Cerebellar cortex (tissue), 1 donor: ENCODE measurements at regions not wholly inside any gene's neighbourhood (a gene's known extent, or its start where the extent isn't known, plus 50 kb on each side); places are given as distances from the start of the nearest gene placed in this dataset.

Experiments used
- DNase-seq: peaks from one replicate; pipeline ENCODE4 v3.0.0-alpha.2; 2015; ENCODE audit warnings: low spot score

DNA sequence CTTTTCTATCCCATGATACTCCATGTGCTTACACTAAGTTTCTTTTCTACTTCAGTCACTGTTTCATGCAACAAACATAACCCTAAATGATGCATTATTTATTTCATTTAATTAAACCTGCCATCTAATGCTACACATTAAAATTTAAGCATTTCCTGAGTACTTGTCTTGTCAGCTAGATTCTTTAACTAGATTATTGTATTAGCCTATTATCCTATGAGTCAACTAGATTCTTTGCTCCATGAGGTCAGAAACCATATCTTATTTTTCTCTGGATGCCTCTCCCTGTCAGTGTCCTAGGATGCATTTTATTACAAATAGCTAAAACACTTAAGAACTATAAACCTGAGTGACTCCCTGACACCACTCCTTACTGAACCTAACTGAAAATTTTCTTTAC, 652.4 kb downstream of the SLC4A3 start:
- no peak for DNase-seq

DNA sequence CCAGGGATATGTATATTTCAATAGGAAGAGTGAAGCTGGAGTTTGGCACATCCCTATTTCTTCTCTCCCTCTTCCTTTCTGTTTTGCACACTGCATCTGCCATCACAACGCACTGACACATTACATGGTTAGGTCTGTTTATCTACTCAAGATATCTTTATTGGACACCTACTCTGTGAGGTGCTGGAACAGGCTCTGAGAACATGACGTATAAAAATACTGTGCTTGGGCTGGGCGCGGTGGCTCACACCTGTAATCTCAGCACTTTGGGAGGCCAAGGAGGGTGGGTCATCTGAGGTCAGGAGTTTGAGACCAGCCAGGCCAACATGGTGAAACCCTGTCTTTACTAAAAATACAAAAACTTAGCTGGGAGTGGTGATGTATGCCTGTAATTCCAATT, 653.3 kb downstream of the SLC4A3 start:
- DNase-seq, result no peak

DNA sequence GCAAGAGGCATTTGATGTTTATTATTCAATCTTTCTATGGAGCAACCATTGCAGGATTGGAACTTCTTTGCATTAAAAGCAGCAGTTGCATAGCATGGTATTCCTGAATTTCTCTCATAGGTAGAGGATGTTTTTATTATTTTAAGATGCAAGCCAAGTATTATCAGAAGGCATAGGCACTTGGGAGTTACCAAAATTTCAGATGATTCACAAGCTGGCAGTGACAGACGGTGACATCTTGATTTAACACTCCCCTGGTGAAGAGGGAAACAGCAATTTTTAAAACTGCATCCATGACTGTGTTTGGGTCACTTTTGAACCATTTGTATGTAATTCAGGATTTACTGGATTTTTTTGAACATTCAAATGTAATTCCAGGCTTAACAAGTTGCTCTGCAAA, 654.3 kb downstream of the SLC4A3 start:
- DNase-seq, result no peak

DNA sequence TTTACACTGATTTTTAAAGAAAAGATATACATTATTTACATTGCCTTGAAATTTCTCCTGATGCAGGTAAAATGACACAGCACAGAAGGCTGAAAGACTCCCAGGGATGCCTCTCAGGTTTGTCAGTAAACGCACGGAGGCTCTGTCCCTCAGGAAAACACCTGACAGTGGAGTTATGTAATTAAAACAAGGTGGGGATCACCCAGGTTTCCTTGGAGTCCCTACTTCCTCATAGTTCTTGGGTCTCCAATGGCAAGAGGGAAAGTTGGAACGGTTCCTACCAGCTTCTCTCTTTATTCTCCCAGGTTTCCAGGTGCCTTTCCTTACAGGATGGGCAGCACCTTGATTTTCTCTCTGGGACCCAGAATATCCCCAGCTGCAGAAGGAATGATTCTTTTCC, 654.8 kb downstream of the SLC4A3 start:
- DNase-seq, result no peak

DNA sequence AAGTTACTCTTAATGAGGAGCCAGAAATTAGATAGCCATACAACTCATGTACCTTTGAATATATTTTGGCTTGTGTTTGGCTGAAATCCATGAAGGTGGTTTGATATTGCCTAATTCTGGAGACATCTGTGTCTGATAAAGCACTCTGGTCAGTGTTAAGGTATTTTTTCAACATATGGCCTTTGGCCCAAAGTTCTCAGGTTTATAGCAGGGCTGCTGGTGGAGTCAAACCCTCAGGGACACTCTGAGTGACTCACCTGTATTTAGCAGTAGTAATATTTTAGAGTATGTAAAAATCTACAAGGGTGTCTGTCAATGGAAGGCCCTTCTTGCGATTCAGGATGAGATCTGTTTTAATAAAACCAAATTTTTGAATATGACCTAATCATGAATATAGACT, 666.5 kb downstream of the SLC4A3 start:
- DNase-seq, result no peak

DNA sequence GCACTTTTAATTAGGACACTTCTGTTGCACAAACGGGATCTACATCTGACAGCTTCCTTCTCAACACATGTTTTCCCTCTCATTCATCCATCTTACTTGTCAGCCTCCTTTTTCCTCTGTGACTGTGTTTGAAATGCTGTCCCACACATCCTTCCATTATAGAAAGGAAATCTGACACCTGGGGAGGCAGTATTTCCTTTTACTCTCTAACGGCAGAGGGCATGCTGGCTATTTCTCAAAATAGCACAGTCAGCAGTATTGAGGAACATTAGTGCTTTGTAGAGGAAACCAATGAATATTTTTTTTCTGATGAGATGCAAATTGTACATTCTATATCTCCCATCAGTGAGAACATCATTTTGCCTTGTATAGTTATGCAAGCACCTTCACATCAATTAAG, 668.7 kb downstream of the SLC4A3 start:
- no peak for DNase-seq

DNA sequence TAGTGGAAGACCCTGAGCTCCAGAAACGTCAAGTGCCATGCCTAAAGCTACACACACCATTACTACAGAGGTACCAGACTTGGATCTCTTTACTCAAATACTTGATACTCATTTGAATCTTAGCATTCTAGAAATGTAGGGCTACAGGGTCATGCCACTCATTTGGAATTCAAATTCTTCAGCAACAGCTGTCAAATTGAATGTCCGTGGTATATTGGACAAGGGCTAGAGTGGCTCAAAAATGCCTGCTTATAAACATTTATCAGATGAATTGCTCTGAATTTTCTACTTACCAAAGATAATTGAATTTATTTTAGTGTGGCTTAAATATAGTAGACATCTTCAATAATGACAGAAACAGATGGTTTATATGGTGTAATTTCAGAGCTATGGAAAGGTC, 669.7 kb downstream of the SLC4A3 start:
- DNase-seq, result no peak

DNA sequence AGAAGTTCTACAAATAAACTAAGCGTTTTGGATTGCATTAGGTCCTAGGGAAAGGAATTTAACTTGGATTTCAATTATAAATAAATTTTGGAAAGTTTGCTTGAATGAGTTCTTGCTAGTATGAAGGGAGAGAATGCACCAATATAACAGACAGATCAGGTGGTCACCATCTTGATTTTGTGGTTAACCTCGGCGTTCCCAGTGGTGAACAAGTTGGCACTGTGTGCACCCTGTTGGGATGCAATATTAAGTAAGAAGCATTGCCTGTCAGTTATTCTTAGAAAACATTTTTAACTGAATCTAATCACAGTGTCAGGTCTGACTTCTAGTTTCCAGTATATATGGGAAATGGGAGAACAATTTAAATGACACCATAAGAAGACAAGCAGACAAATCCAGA, 673.4 kb downstream of the SLC4A3 start:
- no peak for DNase-seq

DNA sequence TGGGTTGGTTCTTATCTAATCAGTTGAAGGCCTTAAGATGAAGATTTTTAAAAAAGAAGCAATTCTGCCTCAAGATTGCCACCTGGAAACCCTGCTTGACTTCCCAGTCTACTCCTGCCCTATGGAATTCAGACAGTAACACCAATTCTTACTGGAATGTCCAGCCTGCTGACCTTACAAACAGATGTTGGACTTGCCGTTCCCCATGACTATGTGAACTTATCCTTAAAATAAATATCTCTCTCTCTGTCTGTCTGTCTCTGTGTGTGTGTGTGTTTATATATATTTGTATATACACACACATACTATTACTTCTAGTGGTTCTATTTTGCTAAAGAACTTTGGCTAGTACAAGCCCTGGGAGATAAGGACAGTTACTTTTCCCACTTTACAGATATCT, 675.3 kb downstream of the SLC4A3 start:
- DNase-seq, result no peak

DNA sequence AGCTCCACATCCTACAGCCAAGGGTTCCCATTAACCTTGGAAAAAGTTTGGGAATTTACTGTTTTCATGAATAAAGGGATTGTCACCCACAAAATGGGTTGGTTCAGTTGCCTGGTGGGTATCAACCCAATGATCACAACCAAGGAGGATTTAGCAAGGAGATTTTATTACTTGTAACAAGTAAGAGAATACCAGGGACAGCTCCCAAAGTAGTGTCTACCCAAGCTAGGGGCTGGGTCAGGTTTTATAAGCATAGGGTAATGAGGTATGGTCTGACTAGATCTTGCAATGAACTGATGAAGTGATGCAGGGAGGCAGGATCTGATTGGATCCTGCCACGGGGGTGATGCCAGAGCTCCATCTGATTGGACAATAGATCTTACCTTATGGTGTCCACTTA, 681.8 kb downstream of the SLC4A3 start:
- no peak for DNase-seq

DNA sequence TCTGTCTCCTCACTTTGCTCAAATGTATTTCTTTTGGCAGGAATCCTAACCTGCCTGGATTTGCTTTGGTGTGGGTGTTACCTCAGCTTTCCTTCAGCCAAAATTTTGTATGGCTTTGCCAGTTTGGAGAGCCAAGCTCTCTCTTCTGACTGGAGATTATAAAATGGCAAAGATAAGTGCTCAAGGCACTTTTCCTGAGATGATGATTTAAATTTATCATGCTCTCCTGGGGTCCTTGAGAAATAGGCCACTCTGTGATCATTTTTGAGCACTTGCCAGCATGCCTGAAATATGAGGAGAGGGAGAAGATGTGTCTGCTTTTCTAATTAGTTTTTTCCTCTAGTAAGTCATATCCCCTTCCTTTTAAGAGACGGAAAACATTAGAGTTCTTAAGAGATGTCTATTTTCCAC, 683.0 kb downstream of the SLC4A3 start:
- no peak for DNase-seq

DNA sequence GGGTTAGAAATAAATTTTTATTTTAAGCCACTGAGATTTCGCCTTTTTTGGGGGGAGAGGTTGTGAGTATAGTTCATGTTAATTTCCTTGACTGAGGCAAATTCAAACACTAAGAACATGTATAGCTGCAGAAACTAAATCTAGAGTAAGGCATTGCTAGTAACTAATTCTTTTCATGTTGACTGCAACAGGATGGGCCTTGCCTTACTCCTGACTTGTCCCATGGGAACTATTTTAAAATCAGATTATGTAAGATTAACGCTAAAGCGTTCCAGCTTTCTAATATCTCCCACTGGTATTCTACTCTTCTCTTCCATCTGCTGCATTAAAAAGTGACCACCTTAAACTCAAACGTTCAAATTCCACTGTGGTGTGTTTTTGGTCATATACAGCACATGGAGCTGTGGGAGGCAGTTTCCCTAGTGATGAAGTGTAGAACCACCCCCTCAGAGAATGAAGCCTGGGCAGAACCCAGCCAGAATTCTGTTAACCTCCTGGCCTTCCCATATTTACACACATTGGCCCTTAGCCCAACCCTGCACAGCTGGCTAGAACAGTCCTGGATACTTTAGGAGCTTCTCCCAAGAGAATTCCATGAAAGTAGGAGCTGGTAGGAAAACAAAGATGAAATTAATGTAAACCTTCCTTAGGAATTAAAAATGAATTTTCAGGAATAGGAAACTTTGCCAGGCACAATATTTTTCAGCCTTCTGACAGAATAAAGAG, 687.8 kb downstream of the SLC4A3 start:
- DNase-seq, result no peak

DNA sequence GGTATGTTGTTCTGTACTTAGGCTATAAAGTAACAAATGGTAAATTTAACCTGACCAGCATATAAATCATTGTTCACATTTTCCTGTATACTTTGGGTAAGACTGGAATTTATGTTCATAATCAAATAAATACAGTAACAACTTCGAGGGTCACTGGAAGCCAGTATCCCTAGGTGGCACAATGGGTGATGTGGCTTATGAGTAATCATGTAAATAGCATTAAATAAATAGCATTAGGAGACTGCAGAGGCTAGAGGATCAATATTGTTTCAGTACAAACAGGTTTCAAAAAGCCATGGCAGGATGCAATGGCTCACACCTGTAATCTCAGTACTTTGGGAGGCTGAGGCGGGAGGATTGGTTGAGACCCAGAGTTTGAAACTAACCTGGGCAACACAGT, 690.6 kb downstream of the SLC4A3 start:
- no peak for DNase-seq

DNA sequence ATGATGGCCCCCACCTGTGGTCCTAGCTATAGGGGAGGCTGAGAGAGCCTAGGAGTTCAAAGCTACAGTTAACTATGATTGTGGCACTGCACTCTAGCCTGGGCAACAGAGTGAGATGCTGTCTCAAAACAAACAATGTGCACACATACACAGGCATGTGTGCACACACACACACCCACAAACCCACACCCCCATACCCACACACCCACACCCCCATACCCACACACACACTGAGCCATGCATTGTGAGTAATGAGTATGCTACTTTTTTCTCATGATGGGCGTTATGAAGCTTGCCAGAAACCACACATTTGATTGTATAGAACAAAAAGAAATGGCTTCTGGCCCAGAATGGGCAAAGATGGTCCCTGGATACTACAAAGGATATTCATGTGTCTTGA, 691.1 kb downstream of the SLC4A3 start:
- DNase-seq, result no peak

DNA sequence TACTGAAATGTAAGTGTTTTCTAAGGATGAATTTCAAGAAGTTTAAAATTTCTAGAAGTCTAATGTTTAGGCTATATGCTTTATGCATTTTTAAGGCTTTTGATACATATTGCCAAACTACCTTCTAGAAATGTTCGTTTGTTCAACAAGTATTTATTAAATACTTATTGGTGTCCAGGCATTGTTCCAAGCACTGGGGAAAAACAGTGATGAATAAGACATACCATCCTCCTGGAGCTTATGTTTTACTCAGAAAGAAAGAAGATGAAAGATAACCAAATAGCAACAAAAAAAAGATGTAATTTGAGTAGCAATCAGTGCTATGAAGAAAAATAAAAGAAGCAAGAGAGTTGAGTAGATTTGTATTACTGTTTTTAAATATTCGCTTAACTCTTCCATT, 692.9 kb downstream of the SLC4A3 start:
- no peak for DNase-seq

DNA sequence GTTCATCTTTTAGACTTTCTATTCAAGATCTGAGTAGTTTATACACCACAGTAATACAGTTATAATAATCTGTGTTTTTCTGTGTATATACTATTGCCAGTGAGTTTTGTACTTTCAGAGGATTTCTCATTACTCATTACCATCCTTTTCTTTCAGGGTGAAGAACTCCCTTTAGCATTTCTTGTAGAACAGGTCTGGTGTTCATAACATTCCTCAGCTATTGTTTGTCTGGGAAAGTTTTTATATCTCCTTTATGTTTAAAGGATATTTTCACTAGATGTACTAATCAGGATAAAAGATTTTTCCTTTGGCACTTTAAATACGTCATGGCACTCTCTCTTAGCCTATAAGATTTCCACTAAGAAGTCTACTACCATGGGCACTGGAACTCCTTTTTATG, 705.5 kb downstream of the SLC4A3 start:
- DNase-seq, result no peak

DNA sequence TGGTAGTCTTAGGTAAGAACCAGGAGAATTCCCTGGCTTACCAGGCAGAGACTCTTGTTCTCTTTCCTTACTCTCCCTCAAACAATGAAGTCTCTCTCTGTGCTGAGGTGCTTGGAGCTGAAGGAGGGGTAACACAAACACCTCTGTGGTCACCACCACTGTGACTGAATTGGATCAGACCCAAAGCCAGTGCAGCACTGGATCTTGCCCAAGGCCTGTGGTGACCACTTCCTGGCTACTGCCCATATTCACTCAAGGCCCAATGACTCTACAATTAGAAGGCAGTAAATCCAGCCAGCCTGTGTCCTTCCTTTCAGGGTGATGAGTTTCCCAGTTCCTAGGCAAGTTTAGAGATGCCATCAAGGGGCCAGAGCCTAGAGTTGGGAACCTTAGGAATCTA, 706.8 kb downstream of the SLC4A3 start:
- no peak for DNase-seq

DNA sequence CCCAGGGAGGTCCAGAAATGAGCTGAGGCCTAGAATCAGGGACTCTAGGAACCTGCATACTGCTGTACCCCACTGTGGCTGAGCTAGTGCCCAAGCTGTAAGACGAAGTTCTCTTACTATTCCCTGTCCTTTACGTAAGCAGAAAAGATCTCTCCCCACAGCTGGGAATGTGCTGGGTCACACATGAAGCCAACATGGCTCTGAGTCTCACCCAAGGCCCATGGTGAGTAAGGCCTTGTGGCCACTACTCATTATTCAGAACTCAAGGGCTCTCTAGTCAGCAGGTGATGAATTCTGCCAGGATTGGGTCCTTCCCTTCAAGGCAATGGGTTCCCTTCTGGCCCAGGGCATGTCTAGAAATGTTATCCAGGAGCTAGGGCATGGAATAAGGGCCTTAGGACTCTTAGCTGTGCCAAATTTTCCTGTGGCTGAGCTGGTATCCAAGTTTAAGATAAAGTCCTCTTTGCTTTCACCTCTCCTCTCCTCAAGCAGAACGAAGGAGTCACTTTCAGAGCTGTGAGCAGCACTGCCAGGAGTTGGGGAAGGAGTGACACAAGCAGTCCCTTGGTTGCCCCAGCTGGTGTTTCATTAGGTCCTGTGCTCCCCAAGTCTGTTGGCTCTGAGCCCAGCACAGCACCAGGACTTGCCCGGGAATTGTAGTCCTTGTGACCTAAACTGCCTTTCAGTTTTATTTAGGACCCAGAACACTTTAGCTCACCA, 707.6 kb downstream of the SLC4A3 start:
- DNase-seq, result no peak

DNA sequence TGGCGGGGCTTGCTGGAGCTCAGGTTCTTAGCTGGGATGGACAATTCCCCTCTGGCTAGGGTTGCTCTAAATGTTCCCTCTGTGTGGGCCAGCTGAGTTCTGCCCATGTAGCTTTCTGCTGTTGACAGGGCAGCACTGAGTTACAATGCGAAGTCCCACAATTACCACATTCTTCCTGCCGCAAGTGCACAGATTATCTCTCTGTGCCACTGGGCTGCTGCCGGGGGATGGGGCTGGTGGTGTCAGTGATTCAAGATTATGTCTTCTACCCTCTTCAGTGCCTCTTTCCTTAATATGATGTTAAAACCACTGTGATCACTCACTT, 708.1 kb downstream of the SLC4A3 start:
- no peak for DNase-seq

DNA sequence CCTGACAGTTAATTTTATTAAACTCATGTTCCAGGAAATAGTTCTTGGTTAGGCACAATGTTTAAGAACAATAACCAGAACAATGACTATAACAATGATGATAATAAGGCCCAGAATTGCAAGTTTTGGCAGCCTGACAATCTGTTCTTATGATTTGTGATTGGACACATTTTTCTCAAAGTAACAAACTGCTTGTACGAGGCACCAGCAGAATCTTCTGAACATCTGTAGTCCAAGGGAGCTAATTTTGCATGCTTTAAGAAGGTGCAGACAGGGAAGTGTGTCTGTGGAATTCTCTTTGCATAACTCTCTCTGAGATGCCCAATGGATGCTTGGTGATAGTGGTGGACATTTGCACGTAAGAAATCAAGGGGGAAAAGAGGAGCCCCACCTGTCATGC, 709.3 kb downstream of the SLC4A3 start:
- DNase-seq, result no peak

DNA sequence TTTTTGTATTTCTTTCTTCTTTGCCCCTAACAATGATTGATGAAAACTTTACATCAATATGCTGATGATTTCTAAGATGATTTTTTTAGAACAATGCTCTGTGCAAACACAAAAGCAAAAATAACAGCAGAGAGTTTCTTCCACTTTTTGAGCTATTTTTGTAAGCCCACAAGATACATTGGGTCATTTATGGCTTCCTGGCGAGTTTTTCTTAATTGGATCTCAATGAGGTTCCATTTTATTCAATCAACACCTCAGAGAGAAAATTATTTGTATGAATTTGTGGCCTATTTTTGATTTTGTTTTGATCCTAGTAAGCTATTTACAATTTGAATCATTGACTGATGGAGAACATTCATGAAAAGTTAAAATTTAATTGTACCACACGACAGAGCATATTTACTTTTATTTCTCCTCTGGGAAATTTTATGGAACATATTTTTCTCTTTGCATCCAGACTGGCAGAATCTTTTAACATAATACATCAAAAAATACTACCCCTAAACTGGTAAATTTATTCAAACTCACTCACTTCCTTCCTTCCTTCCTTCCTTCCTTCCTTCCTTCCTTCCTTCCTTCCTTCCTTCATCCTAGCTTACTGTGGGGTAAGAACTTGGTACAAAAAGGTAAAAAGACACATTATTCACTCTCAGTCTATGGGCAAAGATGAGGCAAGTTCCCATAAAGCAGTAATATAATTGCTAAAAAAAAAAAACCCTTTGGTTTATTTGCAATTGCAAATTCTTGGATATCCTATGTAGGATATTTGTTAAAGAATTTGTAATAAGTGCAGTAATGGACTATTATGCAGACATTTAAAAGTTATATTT, 710.4 kb downstream of the SLC4A3 start:
- no peak for DNase-seq

DNA sequence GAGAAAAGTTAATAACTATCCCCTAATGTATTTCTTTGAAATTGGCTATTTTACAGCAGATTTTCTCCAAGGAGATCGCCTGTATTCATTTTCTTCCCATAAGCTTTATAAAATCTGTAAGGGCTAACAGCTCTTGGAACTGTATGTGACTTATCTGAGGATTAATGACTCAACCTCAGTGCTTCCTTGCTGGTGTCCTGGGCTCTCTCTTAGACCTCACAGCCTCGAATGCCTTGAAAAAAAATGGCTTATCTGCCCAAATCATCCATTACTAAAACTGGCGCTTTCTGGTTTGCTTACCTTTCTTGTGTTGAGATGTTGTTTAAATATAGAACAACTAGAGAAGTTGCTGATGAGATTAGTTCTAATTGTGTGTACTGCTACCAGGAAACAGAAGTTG, 713.6 kb downstream of the SLC4A3 start:
- no peak for DNase-seq

DNA sequence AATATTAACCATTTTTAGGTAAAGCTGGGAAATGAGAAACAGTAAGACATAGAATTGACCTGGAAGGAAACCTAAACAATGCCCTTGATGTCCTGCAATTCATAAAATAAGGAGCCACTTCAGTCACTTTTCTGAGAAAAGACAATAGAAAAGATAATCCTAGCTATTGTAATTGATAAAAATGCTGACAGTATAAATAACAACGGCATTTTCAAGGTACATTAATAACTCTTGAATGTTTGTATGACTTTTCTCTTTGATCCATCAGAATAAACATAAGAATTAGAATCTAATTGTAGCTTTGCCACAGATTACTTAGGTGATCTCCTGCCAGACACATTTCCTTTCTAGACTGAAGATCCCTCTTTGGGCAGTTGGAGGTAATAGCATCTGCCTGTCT, 719.5 kb downstream of the SLC4A3 start:
- DNase-seq, result no peak
